WI38 (cell line): ENCODE measurements at regions not wholly inside any gene's neighbourhood (a gene's known extent, or its start where the extent isn't known, plus 50 kb on each side); places are given as distances from the start of the nearest gene placed in this dataset.
"Not testable (repeated sequence)": the region's sequence is repeated elsewhere in the genome, so short reads cannot be mapped to it uniquely, and the experiment has no call there.

Source experiments
- H3K4me3 ChIP-seq: 2 replicates; pipeline ENCODE4 v1.5.1; 2011; ENCODE audit warnings: low read depth, mild to moderate bottlenecking, control low read depth, low read length
- CTCF ChIP-seq: IDR thresholded peaks from 2 replicates; pipeline ENCODE4 v1.5.1; 2012; ENCODE audit warnings: low read depth, mild to moderate bottlenecking, control low read depth, low read length

- no peak overlapping the region for H3K4me3 ChIP-seq
Measured at GRCh38 chr6:156199182-156199581, 578.0 kb upstream of the ARID1B start.

GRCh38 chr6:156197513-156197912 lies 579.7 kb upstream of the ARID1B start:
- H3K4me3 ChIP-seq: no peak overlapping the region
- TF ChIP-seq CTCF: no peak

More at GRCh38 chr6:156199182-156199581, 578.0 kb upstream of the ARID1B start:
- no peak for TF ChIP-seq CTCF

- H3K4me3 ChIP-seq: no peak overlapping the region
- no peak for TF ChIP-seq CTCF
Measured at GRCh38 chr6:156194981-156195380, 582.2 kb upstream of the ARID1B start.

- no peak for TF ChIP-seq CTCF
- no peak overlapping the region for H3K4me3 ChIP-seq
Measured at GRCh38 chr6:156193381-156193780, 583.8 kb upstream of the ARID1B start.

- TF ChIP-seq CTCF: no peak
- H3K4me3 ChIP-seq: no peak overlapping the region
Measured at GRCh38 chr6:156191895-156192294, 585.3 kb upstream of the ARID1B start.

GRCh38 chr6:156191390-156191789 lies 585.8 kb upstream of the ARID1B start:
- H3K4me3 ChIP-seq: not testable (repeated sequence)

- H3K4me3 ChIP-seq: no peak overlapping the region
- no peak for TF ChIP-seq CTCF
Measured at GRCh38 chr6:156190270-156190669, 586.9 kb upstream of the ARID1B start.

- no peak for TF ChIP-seq CTCF
- H3K4me3 ChIP-seq: no peak overlapping the region
Measured at GRCh38 chr6:156189714-156190113, 587.5 kb upstream of the ARID1B start.
